K562 (cell line): ENCODE measurements at regions not wholly inside any gene's neighbourhood (a gene's known extent, or its start where the extent isn't known, plus 50 kb on each side); places are given as distances from the start of the nearest gene placed in this dataset.

Experiments used
- ATAC-seq: fragments of 200-7000 bp; cut with Tn5 transposase; 3 replicates; pipeline ENCODE4 v1.9.1; 2020; ENCODE audit warnings: moderate library complexity
- BruUV-seq: library from RNA; stranded (reverse); fragments of 400-500 nt; replicated peaks from 2 replicates; lab custom pipeline; 2021; lab: Mats Ljungman, UMichigan
- CTCF ChIA-PET: fragments of 300-600 bp; formaldehyde crosslinking; extraction: SDS; loops from one replicate; lab custom pipeline; 2021; ENCODE audit warnings: low intra/inter-chr PET ratio; lab: Yijun Ruan, JAX
- POLR2A ChIA-PET: fragments of 300-600, 350-650 bp; sonication (Branson Sonifier 250); formaldehyde crosslinking; extraction: SDS; loops from one replicate; lab custom pipeline; 2021; ENCODE audit warnings: antibody characterized with exemption, inconsistent platforms; lab: Yijun Ruan, JAX
- DNase-seq, 4 experiments: peaks; one replicate each; pipeline versions ENCODE4 v3.0.0 to v3.0.0-alpha.2; 2011 to 2018; ENCODE audit warnings: low spot score in 3 of 4, mixed read lengths in 3 of 4; ENCODE audit errors: extremely low read depth in 1 of 4
- FAIRE-seq: peaks from 2 replicates; lab custom pipeline; 2011; peaks lifted over from hg19 to GRCh38; lab: Jason Lieb, UNC
- H2AFZ ChIP-seq: 2 replicates; pipeline ENCODE4 v1.6.0; 2011; ENCODE audit warnings: low read depth, low read length, control low read depth, inconsistent platforms
- H3K27ac ChIP-seq: fragments of 200-600 bp; 3 replicates; pipeline ENCODE4 v1.8.0; 2011; ENCODE audit warnings: low read depth, mild to moderate bottlenecking, control low read depth, inconsistent platforms, low read length, moderate library complexity, mixed read lengths; ENCODE audit errors: extremely low read depth
- H3K27me3 ChIP-seq, 2 experiments: fragments of 300-600 bp in 1 of 2; 2 replicates in 1 of 2; 3 replicates in 1 of 2; pipeline versions ENCODE4 v1.6.0 to v1.8.0; 2011; ENCODE audit warnings: inconsistent platforms in 2 of 2, low read length in 2 of 2, mild to moderate bottlenecking in 1 of 2, mixed read lengths in 1 of 2, moderate library complexity in 1 of 2; ENCODE audit not compliant: control insufficient read depth in 2 of 2, insufficient read depth in 2 of 2
- H3K36me3 ChIP-seq: fragments of 300-600 bp; 3 replicates; pipeline ENCODE4 v1.8.0; 2011; ENCODE audit warnings: mild to moderate bottlenecking, low read length, inconsistent platforms; ENCODE audit not compliant: control insufficient read depth, insufficient read depth
- H3K4me1 ChIP-seq, 2 experiments: fragments of 200-600 bp in 1 of 2; replicated peaks in 1 of 2; 2 replicates in 1 of 2; 3 replicates in 1 of 2; pipeline versions ENCODE4 v1.5.1 to v1.8.0; 2011; ENCODE audit warnings: inconsistent platforms in 2 of 2, low read length in 2 of 2, mild to moderate bottlenecking in 1 of 2, mixed read lengths in 1 of 2, moderate library complexity in 1 of 2; ENCODE audit not compliant: control insufficient read depth in 2 of 2, insufficient read depth in 2 of 2
- H3K4me2 ChIP-seq: 2 replicates; pipeline ENCODE4 v1.6.1; 2011; ENCODE audit warnings: low read length, control low read depth, inconsistent platforms, mixed read lengths; ENCODE audit not compliant: insufficient read depth
- H3K4me3 ChIP-seq: fragments of 200-600 bp; sonication (generic), shearing (Covaris generic); 2 replicates; pipeline ENCODE4 v1.5.1; 2016; ENCODE audit warnings: control low read depth, inconsistent platforms
- H3K79me2 ChIP-seq: fragments of 200-600 bp; 3 replicates; pipeline ENCODE4 v1.8.0; 2011; ENCODE audit warnings: low read length, inconsistent platforms; ENCODE audit not compliant: control insufficient read depth, insufficient read depth
- H3K9ac ChIP-seq, 2 experiments: 2 replicates each; pipeline versions ENCODE4 v1.6.0 to v1.6.1; 2011; ENCODE audit warnings: low read depth in 2 of 2, low read length in 2 of 2, control low read depth in 1 of 2, inconsistent platforms in 1 of 2, mild to moderate bottlenecking in 1 of 2, mixed read lengths in 1 of 2; ENCODE audit not compliant: insufficient read depth in 1 of 2
- H3K9me1 ChIP-seq: one replicate; pipeline ENCODE4 v1.6.0; 2011; ENCODE audit warnings: inconsistent platforms, mild to moderate bottlenecking, low read length, moderate library complexity; ENCODE audit not compliant: control insufficient read depth, insufficient read depth
- H3K9me3 ChIP-seq: replicated peaks from 2 replicates; pipeline ENCODE4 v1.5.1; 2011; ENCODE audit warnings: low read depth, low read length, inconsistent platforms; ENCODE audit not compliant: control insufficient read depth, insufficient read depth
- H4K20me1 ChIP-seq: replicated peaks from 2 replicates; pipeline ENCODE4 v1.6.1; 2011; ENCODE audit warnings: low read length, inconsistent platforms, mixed read lengths; ENCODE audit not compliant: control insufficient read depth, insufficient read depth
- ZBTB33 ChIP-seq: sonication (generic); formaldehyde crosslinking; IDR thresholded peaks from 2 replicates; pipeline ENCODE4 v1.8.1; 2023; ENCODE audit warnings: mild to moderate bottlenecking, missing genetic modification reagents
- ZNF3 ChIP-seq: fragments of 250-450 bp; sonication (Bioruptor Pico); IDR thresholded peaks from 2 replicates; pipeline ENCODE4 v1.5.0; 2021; ENCODE audit warnings: mild to moderate bottlenecking, moderate library complexity
- ZNF445 ChIP-seq: fragments of 250-450 bp; sonication (Bioruptor Pico); IDR thresholded peaks from 2 replicates; pipeline ENCODE4 v1.4.0; 2020; ENCODE audit warnings: low read depth, mild to moderate bottlenecking, moderate library complexity
- WGBS: fragments of 100-300 bp; shearing (Covaris generic); methylation state at CpG from one replicate; pipeline ENCODE4 v1.1.6; 2016; ENCODE audit warnings: low coverage, mixed read lengths; ENCODE audit not compliant: insufficient coverage; ENCODE audit errors: missing lambda C conversion rate; 5-methylcytosine and 5-hydroxymethylcytosine counted together
- in situ Hi-C: fragments of 300-500 bp; cut with MboI; formaldehyde crosslinking; loops from 4 replicates; pipeline ENCODE4 v1.15.0; 2018; ENCODE audit warnings: inconsistent platforms, mixed read lengths
- intact Hi-C: fragments of 100-400 bp; cut with micrococcal nuclease; formaldehyde crosslinking; loops from 2 replicates; pipeline ENCODE4 v1.14.2; 2022
- TF ChIP-seq, protein P1 (sequence below): fragments of 450-650 bp; IDR thresholded peaks from 2 replicates; pipeline ENCODE4 v1.6.1; 2016

DNA sequence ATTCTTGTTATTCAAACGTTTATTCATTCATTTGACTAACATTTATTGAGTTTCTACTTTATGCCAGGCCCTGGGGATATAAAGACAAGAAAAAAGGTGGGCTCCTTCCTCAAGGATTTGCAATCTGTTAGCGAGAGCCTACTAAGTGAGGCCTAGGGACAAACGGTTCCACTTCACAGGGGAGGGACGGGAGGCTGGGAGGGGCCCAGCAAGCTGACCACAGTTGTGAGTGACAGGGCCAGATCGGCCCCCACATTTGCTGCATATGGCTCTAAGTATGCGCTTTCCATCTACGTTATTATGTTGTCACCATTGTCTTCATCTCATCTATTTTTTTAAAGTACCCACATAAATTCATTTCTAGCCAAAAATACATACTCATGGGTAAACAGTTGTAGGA is 271.1 kb downstream of the BUD13 start:
- H3K9me1 ChIP-seq: peaks cover 3% of the 10 kb centered on the region
- no peaks in the 10 kb centered on the region for H3K9me3 ChIP-seq
- FAIRE-seq (no peak), ATAC-seq (no peak), DNase-seq (no peak)
- H3K27ac ChIP-seq: no peak overlapping the region
- H4K20me1 ChIP-seq: 0 out of 2 replicates have a peak, but pooled peaks cover 7% of the 10 kb centered on the region
- in situ Hi-C loops: loop anchor here (25.0 kb wide), 1 partner anchor 736 kb away; the partner anchor contains the start of genes PCSK7 and RNF214
- POLR2A ChIA-PET: no interaction called here
- H2AFZ ChIP-seq: no peak overlapping the region
- 2% methylated on average over 7 of the region's 7 CpGs for WGBS
- H3K4me2 ChIP-seq: no peak overlapping the region
- no peaks in the 10 kb centered on the region for H3K36me3 ChIP-seq
- peaks cover 12 to 51% of the 10 kb centered on the region in 2 experiments for H3K27me3 ChIP-seq
- no peak for TF ChIP-seq ZBTB33
- no peak for TF ChIP-seq ZNF3 (CRISPR knock-in tag)
- TF ChIP-seq, protein P1, sequence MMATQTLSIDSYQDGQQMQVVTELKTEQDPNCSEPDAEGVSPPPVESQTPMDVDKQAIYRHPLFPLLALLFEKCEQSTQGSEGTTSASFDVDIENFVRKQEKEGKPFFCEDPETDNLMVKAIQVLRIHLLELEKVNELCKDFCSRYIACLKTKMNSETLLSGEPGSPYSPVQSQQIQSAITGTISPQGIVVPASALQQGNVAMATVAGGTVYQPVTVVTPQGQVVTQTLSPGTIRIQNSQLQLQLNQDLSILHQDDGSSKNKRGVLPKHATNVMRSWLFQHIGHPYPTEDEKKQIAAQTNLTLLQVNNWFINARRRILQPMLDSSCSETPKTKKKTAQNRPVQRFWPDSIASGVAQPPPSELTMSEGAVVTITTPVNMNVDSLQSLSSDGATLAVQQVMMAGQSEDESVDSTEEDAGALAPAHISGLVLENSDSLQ: peak; percentile 55
- no peak for TF ChIP-seq ZNF445 (CRISPR knock-in tag)
- CTCF ChIA-PET: no interaction called here
- BruUV-seq: no TSS peak
- intact Hi-C loops: no loop called here
- H3K9ac ChIP-seq: no peak overlapping the region
- no peaks in the 10 kb centered on the region for H3K79me2 ChIP-seq
- H3K4me1 ChIP-seq: no peaks in the 10 kb centered on the region; a peak in 3 of 5 replicates
- H3K4me3 ChIP-seq: no peak overlapping the region
